NCI-H345 (cell line): ENCODE measurements at regions not wholly inside any gene's neighbourhood (a gene's known extent, or its start where the extent isn't known, plus 50 kb on each side); places are given as distances from the start of the nearest gene placed in this dataset.
"Not testable (repeated sequence)": the region's sequence is repeated elsewhere in the genome, so short reads cannot be mapped to it uniquely, and the experiment has no call there.

Source experiments
- DNase-seq: peaks from one replicate; lab custom pipeline; 2025; lab: John Stamatoyannopoulos, UW

GRCh38 chr4:110361921-110362320, 114.0 kb upstream of the ENPEP start:
- no peak for DNase-seq

GRCh38 chr4:110359076-110359475, 116.9 kb upstream of the ENPEP start:
- no peak for DNase-seq

DNA sequence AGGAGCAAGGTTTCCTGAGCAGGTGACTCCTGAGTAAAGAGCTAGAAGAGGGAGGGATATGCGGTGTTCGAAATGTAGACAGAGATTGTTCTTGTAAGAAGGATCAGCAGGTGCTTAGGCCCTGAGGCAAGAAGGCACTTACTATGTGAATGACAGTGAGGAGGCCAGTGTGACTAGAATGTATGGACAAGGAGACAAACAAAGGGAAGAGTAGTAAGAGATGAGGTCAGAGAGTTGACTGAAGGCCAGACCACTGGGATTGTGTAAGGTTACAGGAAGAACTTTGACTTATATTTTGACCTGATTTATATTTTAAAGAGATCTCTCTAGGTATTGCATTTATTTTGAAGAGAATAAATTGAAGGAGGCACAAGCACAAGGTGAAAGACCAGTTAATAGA, 118.4 kb upstream of the ENPEP start:
- no peak for DNase-seq

- no peak for DNase-seq
These were observed 121.5 kb upstream of the ENPEP start for GRCh38 chr4:110354460-110354859.

DNA sequence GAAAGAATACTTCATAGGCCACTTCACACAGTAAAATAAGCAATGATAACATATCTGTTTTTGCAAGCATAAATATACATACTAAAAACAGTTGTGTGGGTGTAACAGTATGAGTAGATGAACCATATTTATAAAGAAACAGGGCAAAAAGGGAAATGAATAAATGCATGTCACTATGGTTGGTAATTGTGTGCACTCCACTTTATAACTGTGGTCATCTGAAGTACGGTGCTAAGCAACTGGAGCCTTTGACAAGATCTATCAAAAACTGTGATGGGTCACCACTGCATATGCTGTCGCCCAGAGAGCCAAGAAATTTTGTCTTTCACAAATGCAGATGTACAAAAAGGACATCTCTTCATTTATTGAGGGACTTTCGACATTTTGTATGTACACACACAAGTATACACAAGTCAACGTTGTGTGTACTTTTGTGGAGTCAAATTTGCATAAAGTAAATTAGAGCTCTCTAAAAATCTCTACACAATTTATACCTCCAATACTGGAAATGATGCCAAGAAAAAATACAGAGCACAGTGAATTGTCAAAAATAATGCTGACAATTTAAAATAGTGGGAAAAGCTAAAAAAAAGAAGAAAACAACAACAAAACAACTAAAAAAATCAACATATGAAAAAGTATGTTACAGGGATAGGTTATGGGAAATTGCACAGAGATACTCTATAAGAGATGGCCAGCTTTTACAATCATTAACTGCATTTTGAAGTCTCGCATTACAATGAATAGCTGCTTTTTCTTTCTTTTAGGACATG, 123.1 kb upstream of the ENPEP start:
- no peak for DNase-seq

DNA sequence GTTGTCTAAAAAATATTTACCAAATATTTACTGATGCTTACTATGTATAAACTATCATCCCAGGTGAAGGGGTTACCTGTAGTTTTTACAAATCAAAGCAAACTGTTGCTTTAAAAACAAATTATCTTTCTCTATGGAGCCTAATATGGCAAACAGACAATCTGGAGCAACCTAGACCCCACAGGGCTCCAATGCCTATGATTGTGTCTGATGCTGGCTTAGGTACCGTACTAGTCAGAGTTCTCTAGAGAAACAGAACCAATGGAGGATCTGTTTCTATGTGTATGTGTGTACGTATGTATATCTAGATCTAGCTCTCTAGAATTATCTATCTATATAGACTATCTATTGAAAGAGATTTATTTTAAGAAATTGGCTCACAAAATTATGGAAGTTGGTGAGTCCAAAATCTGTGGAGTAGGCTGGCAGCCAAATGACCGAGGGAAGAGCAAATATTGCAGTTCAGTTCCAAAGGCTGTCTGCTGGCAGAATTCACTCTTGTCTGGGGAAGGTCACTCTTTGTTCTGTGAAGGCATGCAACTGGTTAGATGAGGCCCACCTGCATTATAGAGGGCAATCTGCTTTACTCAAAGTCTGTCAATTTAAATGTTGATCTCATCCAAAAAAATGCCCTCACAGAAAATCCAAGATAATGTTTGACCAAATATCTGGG, 127.1 kb upstream of the ENPEP start:
- DNase-seq = no peak

GRCh38 chr4:110347805-110348204, 128.2 kb upstream of the ENPEP start:
- DNase-seq = no peak

GRCh38 chr4:110344165-110344564, 131.8 kb upstream of the ENPEP start:
- DNase-seq = peak; percentile 6

DNA sequence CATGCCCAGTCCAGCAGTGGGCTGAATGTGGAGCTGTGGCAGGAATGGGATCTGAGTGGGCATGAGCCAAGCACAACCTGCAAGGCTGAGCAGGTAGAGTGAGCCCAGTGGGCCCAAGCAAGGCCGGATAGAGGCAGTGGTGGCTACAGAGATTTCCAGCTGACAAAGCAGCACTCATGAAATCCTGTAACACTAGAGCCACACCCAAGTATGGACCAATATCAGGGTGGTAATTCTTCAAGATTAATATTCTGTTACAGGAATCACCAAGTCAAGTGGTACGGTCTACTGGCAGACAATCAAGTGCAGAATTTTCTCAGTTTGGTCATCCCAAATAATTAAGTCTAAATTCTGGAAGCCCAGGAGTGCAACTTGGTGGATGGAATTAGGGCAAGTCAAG, 132.4 kb upstream of the ENPEP start:
- DNase-seq = no peak

- DNase-seq = not testable (repeated sequence)
These were observed 134.8 kb upstream of the ENPEP start for GRCh38 chr4:110341118-110341517.

DNA sequence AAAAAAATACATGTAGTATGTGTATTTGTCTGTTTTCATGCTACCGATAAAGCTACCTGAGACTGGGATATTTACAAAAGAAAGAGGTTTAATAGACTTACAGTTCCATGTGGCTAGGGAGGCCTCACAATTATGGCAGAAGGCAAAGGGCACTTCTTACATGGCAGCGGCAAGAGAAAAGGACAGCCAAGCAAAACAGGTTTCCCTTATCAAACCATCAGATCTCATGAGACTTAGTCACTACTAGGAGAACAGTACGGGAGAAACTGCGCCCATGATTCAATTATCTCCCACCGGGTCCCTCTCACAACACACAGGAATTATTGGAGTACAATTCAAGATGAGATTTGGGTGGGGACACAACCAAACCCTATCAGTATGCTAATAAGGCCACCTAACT, 137.0 kb upstream of the ELOVL6 start:
- no peak for DNase-seq

DNA sequence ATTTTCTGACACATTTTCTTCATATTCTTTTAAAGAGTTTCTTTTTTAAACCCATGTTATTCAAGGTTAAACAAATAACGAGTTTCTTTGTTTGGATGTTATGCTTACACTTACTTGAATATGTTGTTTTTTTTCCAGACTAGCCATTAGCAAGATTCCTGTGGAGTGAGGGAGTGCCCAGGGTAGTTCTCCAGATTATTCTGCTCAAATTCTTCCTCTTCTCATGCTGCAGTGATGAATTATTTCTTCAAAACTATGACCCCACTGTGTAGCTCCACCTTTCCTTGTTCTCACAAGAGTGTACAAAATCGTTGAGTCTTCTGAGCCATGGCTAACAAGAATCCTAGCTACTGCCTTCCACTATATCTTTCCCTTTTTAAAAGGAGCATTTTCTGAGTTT, 134.1 kb upstream of the ELOVL6 start:
- no peak for DNase-seq

GRCh38 chr4:110326426-110326825, 128.0 kb upstream of the ELOVL6 start:
- not testable (repeated sequence) for DNase-seq

DNA sequence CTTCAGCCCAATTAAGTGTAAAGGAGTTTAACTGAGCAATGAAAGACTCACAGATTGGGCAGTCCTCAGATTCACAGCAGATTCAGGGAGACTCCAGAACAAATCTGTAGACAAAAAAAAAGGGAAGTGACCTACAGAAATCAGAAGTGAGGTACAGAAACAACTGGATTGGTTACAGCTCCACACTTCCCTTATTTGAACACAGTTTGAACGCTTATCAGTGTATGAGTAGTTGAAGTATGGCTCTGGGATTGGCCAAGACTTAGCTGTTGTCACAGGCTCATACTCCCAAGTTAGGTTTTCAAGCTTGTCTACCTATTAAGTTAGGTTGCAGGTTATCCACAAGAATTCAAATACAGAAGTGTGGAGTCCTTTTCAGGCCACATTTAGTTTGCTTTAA, 112.4 kb upstream of the ELOVL6 start:
- DNase-seq = no peak

DNA sequence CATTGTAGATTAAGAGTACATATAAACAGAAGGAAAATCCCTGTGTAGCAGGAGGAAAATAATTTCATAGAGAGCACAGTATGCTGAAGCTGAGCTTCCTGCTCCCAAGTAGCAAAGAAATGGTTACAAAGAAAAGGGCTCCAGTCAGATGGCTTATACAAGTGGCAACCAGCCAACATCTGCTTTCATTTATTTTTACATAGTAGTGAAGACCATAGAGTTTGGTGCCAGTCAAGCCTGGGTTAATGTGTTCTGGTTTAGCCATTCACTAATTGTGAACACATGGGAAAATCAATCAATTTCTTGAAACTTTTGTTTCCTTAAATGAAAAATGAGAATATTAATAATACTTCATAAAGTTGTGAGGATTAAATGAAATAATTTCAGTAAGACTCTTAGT, 111.3 kb upstream of the ELOVL6 start:
- no peak for DNase-seq

DNA sequence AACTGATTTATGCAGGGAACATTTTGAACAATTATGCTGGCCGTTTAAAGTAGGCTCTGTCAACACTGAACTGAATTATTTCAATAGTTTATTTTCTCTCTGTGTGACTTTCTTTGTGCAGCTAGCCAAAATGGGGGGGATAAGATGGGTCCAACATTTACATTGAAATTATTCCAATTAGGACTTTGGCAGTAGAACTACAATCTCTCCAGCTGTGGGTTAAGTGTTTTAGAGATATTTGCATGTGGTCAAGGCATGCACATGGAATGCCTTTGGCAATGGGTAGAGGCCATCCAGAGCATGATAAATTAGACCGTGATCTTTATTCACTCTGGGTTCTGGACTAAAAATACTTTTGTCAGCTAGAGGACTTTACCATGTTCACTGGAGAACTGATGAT, 107.9 kb upstream of the ELOVL6 start:
- no peak for DNase-seq

DNA sequence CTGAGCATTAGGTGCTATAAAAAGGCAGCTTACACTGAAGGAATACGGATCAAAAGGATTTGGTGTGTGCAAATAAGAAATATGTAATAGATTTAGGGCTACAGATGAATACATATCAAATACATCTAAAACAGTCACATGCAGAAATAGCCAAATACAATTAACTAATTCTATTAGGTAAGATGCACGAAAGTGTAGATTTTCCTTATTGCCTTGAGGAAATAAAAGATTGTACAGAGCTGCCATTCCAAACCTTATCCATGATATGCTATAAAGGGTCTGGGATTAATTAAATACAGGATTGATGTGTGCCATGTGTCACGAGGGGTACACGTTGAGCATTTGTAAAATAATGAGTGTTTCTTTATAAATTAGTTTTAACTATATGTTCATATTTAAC, 107.0 kb upstream of the ELOVL6 start:
- DNase-seq = no peak

DNA sequence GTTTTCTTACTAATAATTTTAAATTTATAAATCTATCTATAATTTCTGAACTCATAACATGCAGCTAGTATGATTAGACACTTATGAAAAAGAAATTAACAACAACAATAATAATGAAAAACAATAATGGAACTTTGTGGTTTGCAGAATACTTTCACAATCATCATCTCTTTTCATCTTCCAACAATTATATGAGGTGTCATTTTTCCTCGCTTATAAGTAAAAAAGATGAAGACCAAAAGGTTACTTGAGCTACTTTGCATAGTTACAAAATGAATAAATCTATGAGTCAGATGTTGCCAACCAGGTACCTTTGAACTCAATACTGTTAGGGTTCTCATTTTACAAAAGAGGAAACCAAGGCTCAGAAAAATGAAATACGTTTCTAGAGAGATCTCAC, 98.5 kb upstream of the ELOVL6 start:
- DNase-seq = no peak

GRCh38 chr4:110294165-110294564, 95.8 kb upstream of the ELOVL6 start:
- no peak for DNase-seq

- no peak for DNase-seq
These were observed 94.8 kb upstream of the ELOVL6 start for GRCh38 chr4:110292994-110293744.

- no peak for DNase-seq
These were observed 92.1 kb upstream of the ELOVL6 start for GRCh38 chr4:110290511-110290910.

DNA sequence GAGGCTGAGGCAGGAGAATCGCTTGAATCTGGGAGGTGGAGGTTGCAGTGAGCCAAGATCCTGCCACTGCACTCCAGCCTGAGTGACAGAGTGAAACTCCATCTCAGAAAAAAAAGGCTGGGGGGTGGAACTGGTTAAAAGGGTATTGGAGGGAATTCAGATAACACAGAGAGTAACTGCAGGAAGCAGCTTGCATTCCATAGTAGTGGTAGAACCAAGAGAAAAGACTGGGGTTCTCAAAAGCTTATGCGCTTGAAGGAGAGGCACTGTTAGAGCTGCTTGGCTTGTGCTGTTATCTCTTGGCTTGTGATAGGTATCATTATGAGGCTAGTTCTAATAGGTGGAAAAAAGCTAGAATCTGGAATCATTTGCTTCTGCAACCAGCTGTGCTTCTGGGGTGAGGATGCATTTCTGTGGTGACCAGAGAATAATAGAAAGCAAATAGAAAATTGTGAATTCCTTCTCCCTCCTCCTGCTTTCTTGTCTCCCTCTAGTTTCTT, 91.2 kb upstream of the ELOVL6 start:
- DNase-seq = no peak

DNA sequence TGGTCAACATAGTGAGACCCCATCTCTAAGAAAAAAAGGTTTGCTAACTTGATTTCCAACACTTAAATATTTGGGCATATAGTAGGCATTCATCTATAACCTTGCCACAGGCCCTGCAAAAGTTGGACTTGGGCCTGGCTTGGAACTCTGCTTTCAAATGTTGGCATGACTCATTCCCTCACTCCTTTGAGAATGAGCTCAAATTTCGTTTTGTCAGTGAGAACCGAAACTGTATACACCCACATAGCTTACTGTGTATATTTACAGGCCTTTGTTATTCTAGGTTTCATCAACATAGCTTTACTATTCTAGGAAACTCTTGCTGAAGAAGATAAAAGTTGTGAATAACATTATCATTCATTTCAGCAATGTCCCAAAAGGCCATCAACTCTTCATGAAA, 88.7 kb upstream of the ELOVL6 start:
- no peak for DNase-seq
